ENCODE measurements at regions not wholly inside any gene's neighbourhood (a gene's known extent, or its start where the extent isn't known, plus 50 kb on each side); places are given as distances from the start of the nearest gene placed in this dataset.

GRCh38 chr3:16069149-16069922 is 105.1 kb upstream of the GALNT15 start:
- Histone ChIP-seq H3K4me1 (ENCODE audit: control insufficient read depth, insufficient read depth, low read length) (peaks cover 36% of the 10 kb centered on the region), H3K9me3 (ENCODE audit: control insufficient read depth, insufficient read depth, low read length) (no peaks in the 10 kb centered on the region), H4K5ac (ENCODE audit: low read depth, low read length) (peak overlapping the region; percentile 92), H3K27me3 (ENCODE audit: control insufficient read depth, insufficient read depth, low read length) (no peaks in the 10 kb centered on the region), H3K36me3 (ENCODE audit: control insufficient read depth, insufficient read depth, low read length) (no peaks in the 10 kb centered on the region), H2BK20ac (ENCODE audit: low read depth, low read length) (peak overlapping the region; percentile 98), H3K79me1 (ENCODE audit: low read depth in 1 of 2, low read length in 2 of 2) (peaks cover 4 to 26% of the 10 kb centered on the region in 2 experiments; a peak in 3 of 4 replicates), H3K27ac (ENCODE audit: insufficient read depth, low read length) (peak overlapping the region; percentile 90), H3K4me2 (ENCODE audit: low read depth, low read length) (peak overlapping the region; percentile 24), H3K18ac (ENCODE audit: low read depth, low read length) (peak overlapping the region; percentile 94), H2BK5ac (ENCODE audit: low read depth, low read length, poor library complexity, severe bottlenecking) (peak overlapping the region; percentile 98), H2AK9ac (replicated peaks; ENCODE audit: low read depth, low read length, poor library complexity) (peak overlapping the region; percentile 87), H4K20me1 (ENCODE audit: insufficient read depth, low read length) (no peaks in the 10 kb centered on the region), H2BK120ac (ENCODE audit: low read depth, low read length) (peak overlapping the region; percentile 99), H4K91ac (ENCODE audit: insufficient read depth, low read depth, low read length) (peak overlapping the region; percentile 99), H3K23ac (ENCODE audit: low read depth, low read length) (peak overlapping the region; percentile 91), H2AFZ (replicated peaks; ENCODE audit: low read length, poor library complexity) (peak overlapping the region; percentile 16), H3K4ac (ENCODE audit: low read depth, low read length) (peak overlapping the region; percentile 99), H3K14ac (replicated peaks; ENCODE audit: low read depth, low read length) (peak overlapping the region; percentile 96), H2BK15ac (ENCODE audit: low read depth, low read length) (peak overlapping the region; percentile 94), H3K56ac (ENCODE audit: extremely low read depth, insufficient read depth, low read length) (peak overlapping the region; percentile 94), H3K4me3 (ENCODE audit: insufficient read depth, low read depth, low read length) (no peak overlapping the region), H4K8ac (ENCODE audit: low read depth in 2 of 2, low read length in 2 of 2) (peak overlapping the region; percentile 78 to 91), H3K9ac (ENCODE audit: low read depth, low read length) (peak overlapping the region; percentile 45; the same call in 1 of the 2 replicates), H2AK5ac (ENCODE audit: low read depth, low read length) (peak overlapping the region; percentile 99), H3K9me1 (ENCODE audit: insufficient read depth, low read length) (peaks cover 27% of the 10 kb centered on the region)
- intact Hi-C loops (cut with micrococcal nuclease) (loop anchor here (1.0 kb wide), 1 partner anchor 34 kb away; no protein-coding TSS in a partner anchor), dilution Hi-C loops (cut with HindIII; ENCODE audit: low sequenced_read_pairs, unreplicated experiment) (no loop called here), in situ Hi-C loops (cut with MboI; ENCODE audit: low sequenced_read_pairs) (loop anchor here (25.0 kb wide), 1 partner anchor 432 kb away; no protein-coding TSS in a partner anchor)
- BruUV-seq (replicated peaks), result no TSS peak
- DNase-seq, result peak; percentile 97
- POLR2A ChIA-PET (ENCODE audit: unreplicated experiment), result interaction anchor here (1.2 kb wide), 2 partner anchors 8 to 9 kb away, joined by 4 to 9 read pairs; no protein-coding TSS in a partner anchor
- WGBS, 2 experiments (ENCODE audit: extremely low coverage in 2 of 2, insufficient read length in 1 of 2), result 38% methylated on average over 3 of the region's 6 CpGs; no CpG with 5 or more reads in 1 of the 2 experiments
- peak; percentile 65 for ATAC-seq (ENCODE audit: low read depth)
- CTCF ChIA-PET, result interaction anchor here (1.5 to 1.6 kb wide), 2 partner anchors 105 to 109 kb away, joined by 3 to 5 read pairs; partner anchors contain the start of gene GALNT15
- TF ChIP-seq CTCF (conservative IDR thresholded peaks at IDR 0.05; ENCODE audit: low read depth, low read length) (no peak), CEBPB (IDR thresholded peaks at IDR 0.05; ENCODE audit: low read depth, low read length) (no peak), FOS (IDR thresholded peaks at IDR 0.05; ENCODE audit: low read depth, low read length) (peak; percentile 88), RAD21 (IDR thresholded peaks at IDR 0.05; ENCODE audit: low read length) (no peak; the same call in 1 of the 2 replicates), USF2 (IDR thresholded peaks at IDR 0.05; ENCODE audit: low read depth, low read length) (no peak), MAZ (IDR thresholded peaks at IDR 0.05; ENCODE audit: borderline replicate concordance, low read depth, low read length) (no peak), NFE2L2 (IDR thresholded peaks at IDR 0.05; ENCODE audit: low read depth, low read length) (no peak), SMC3 (IDR thresholded peaks at IDR 0.05; ENCODE audit: low read depth, low read length) (no peak), MAFK (IDR thresholded peaks at IDR 0.05; ENCODE audit: low read depth, low read length) (peak; percentile 69), RFX5 (IDR thresholded peaks at IDR 0.05; ENCODE audit: low read depth, low read length) (no peak), ELK1 (IDR thresholded peaks at IDR 0.05; ENCODE audit: borderline replicate concordance, low read depth, low read length) (no peak), RCOR1 (IDR thresholded peaks at IDR 0.05; ENCODE audit: insufficient replicate concordance, low read length) (peak; percentile 32), POLR2A (IDR thresholded peaks at IDR 0.05; ENCODE audit: low read depth, low read length) (no peak), BHLHE40 (IDR thresholded peaks at IDR 0.05; ENCODE audit: low read depth, low read length) (no peak)

Measured in IMR-90 (cell line).